ENCODE measurements at regions not wholly inside any gene's neighbourhood (a gene's known extent, or its start where the extent isn't known, plus 50 kb on each side); places are given as distances from the start of the nearest gene placed in this dataset.

GRCh38 chr13:106689906-106690305 is 122.0 kb upstream of the ARGLU1 start:
- TF ChIP-seq CTCF (IDR thresholded peaks at IDR 0.05; ENCODE audit: low read depth, low read length): no peak
- no peak for TF ChIP-seq POLR2A (IDR thresholded peaks at IDR 0.05; ENCODE audit: extremely low read depth, insufficient read length)

All from NB4 (cell line).